Glutamatergic neuron (in vitro differentiated cells): ENCODE measurements at regions not wholly inside any gene's neighbourhood (a gene's known extent, or its start where the extent isn't known, plus 50 kb on each side); places are given as distances from the start of the nearest gene placed in this dataset.
"Not testable (repeated sequence)": the region's sequence is repeated elsewhere in the genome, so short reads cannot be mapped to it uniquely, and the experiment has no call there.

ENCODE experiments used
- DNase-seq: peaks from one replicate; pipeline ENCODE4 v3.0.0; 2022
- H3K27ac Mint-ChIP-seq: one replicate; pipeline ENCODE4 v1.8.0; 2020; ENCODE audit warnings: mild to moderate bottlenecking, mixed read lengths, inconsistent platforms; ENCODE audit not compliant: unreplicated experiment
- H3K27me3 Mint-ChIP-seq: one replicate; pipeline ENCODE4 v1.8.0; 2020; ENCODE audit warnings: mild to moderate bottlenecking, moderate library complexity, mixed read lengths, inconsistent platforms; ENCODE audit not compliant: unreplicated experiment
- H3K36me3 Mint-ChIP-seq: one replicate; pipeline ENCODE4 v1.8.0; 2020; ENCODE audit warnings: mild to moderate bottlenecking, mixed read lengths, inconsistent platforms; ENCODE audit not compliant: unreplicated experiment
- H3K4me1 Mint-ChIP-seq: one replicate; pipeline ENCODE4 v1.8.0; 2020; ENCODE audit warnings: mild to moderate bottlenecking, low read depth, mixed read lengths, inconsistent platforms; ENCODE audit not compliant: unreplicated experiment
- H3K4me3 Mint-ChIP-seq: one replicate; pipeline ENCODE4 v1.8.0; 2020; ENCODE audit warnings: mild to moderate bottlenecking, mixed read lengths, inconsistent platforms; ENCODE audit not compliant: unreplicated experiment
- H3K9me3 Mint-ChIP-seq: one replicate; pipeline ENCODE4 v1.8.0; 2020; ENCODE audit warnings: mild to moderate bottlenecking, moderate library complexity, mixed read lengths, inconsistent platforms; ENCODE audit not compliant: unreplicated experiment
- TF ChIP-seq, protein P1 (sequence below): fragments of 200-600 bp; sonication (generic); IDR thresholded peaks from one replicate; pipeline ENCODE4 v1.5.0; 2021; ENCODE audit not compliant: partially characterized antibody, unreplicated experiment

- no peak overlapping the region for H3K27ac Mint-ChIP-seq
- H3K27me3 Mint-ChIP-seq, result no peaks in the 10 kb centered on the region
- DNase-seq, result no peak
- H3K4me1 Mint-ChIP-seq, result no peaks in the 10 kb centered on the region
- H3K9me3 Mint-ChIP-seq, result no peaks in the 10 kb centered on the region
- H3K4me3 Mint-ChIP-seq, result no peak overlapping the region
- TF ChIP-seq, protein P1, sequence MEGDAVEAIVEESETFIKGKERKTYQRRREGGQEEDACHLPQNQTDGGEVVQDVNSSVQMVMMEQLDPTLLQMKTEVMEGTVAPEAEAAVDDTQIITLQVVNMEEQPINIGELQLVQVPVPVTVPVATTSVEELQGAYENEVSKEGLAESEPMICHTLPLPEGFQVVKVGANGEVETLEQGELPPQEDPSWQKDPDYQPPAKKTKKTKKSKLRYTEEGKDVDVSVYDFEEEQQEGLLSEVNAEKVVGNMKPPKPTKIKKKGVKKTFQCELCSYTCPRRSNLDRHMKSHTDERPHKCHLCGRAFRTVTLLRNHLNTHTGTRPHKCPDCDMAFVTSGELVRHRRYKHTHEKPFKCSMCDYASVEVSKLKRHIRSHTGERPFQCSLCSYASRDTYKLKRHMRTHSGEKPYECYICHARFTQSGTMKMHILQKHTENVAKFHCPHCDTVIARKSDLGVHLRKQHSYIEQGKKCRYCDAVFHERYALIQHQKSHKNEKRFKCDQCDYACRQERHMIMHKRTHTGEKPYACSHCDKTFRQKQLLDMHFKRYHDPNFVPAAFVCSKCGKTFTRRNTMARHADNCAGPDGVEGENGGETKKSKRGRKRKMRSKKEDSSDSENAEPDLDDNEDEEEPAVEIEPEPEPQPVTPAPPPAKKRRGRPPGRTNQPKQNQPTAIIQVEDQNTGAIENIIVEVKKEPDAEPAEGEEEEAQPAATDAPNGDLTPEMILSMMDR, result no peak
- H3K36me3 Mint-ChIP-seq, result no peaks in the 10 kb centered on the region
Measured at GRCh38 chr2:144625626-144626025, 105.7 kb upstream of the ZEB2 start.

DNA sequence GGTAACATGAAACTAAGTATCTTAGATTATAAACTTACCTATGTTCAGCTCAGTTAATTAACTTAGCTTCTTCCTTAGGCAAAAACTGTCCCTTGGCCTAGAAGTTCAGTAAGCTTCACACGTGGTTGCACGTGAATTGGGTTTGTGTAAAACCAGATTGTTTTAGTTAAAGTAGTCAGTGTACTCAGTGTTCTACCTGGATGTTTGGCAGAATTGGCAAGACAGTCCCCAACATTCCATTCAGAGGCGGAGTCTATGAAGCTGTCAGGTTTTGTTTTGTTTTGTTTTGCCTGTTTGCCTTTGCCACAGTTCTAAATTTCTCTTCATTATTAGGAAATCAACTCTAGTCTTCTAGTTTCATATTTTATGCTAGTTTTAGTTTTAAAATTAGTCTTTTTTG lies 105.3 kb upstream of the ZEB2 start:
- Mint-ChIP-seq H3K27me3 (no peaks in the 10 kb centered on the region), H3K4me3 (no peak overlapping the region), H3K36me3 (no peaks in the 10 kb centered on the region), H3K9me3 (no peaks in the 10 kb centered on the region), H3K4me1 (no peaks in the 10 kb centered on the region), H3K27ac (no peak overlapping the region)
- TF ChIP-seq, protein P1, result no peak
- DNase-seq, result no peak

- Mint-ChIP-seq H3K4me1 (no peaks in the 10 kb centered on the region), H3K36me3 (no peaks in the 10 kb centered on the region), H3K9me3 (no peaks in the 10 kb centered on the region), H3K4me3 (no peak overlapping the region), H3K27me3 (no peaks in the 10 kb centered on the region), H3K27ac (no peak overlapping the region)
- TF ChIP-seq, protein P1, result no peak
- no peak for DNase-seq
Measured at GRCh38 chr2:144624451-144624850, 104.5 kb upstream of the ZEB2 start.

- H3K36me3 Mint-ChIP-seq, H3K9me3 Mint-ChIP-seq, DNase-seq, H3K4me1 Mint-ChIP-seq, H3K27ac Mint-ChIP-seq, H3K4me3 Mint-ChIP-seq, H3K27me3 Mint-ChIP-seq: not testable (repeated sequence)
Measured at GRCh38 chr2:144622373-144622772, 102.5 kb upstream of the ZEB2 start.

DNA sequence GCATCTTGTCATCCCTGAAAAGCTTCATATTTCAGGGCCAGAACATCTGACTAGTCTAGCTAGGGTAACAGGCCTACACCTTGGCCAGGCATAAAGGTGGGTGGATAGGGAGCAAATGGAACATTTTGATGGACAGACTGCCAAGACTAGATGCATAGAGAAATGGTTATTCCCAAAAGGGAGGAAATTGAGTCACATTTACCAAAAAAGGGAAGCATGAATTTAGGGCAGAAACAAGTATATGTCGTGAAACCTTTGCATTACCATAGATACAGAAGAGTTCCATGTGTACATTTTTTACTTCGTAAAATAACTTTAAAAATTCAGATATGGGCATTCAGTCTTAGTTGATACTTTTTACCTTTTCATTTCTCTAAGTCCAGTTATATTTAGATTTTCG lies 101.3 kb upstream of the ZEB2 start:
- Mint-ChIP-seq H3K36me3 (no peaks in the 10 kb centered on the region), H3K4me3 (no peak overlapping the region), H3K9me3 (no peaks in the 10 kb centered on the region), H3K4me1 (no peaks in the 10 kb centered on the region), H3K27ac (no peak overlapping the region), H3K27me3 (peaks cover 3% of the 10 kb centered on the region)
- TF ChIP-seq, protein P1, result no peak
- no peak for DNase-seq

GRCh38 chr2:144619760-144620159 lies 99.8 kb upstream of the ZEB2 start:
- TF ChIP-seq, protein P1, result no peak
- Mint-ChIP-seq H3K27me3 (peaks cover 3% of the 10 kb centered on the region), H3K4me3 (no peak overlapping the region)

GRCh38 chr2:144617171-144617570 lies 97.3 kb upstream of the ZEB2 start:
- H3K27ac Mint-ChIP-seq, H3K27me3 Mint-ChIP-seq, H3K36me3 Mint-ChIP-seq, H3K4me1 Mint-ChIP-seq, H3K9me3 Mint-ChIP-seq, H3K4me3 Mint-ChIP-seq, DNase-seq: not testable (repeated sequence)

More at GRCh38 chr2:144619760-144620159, 99.8 kb upstream of the ZEB2 start:
- Mint-ChIP-seq H3K27ac (no peak overlapping the region), H3K36me3 (no peaks in the 10 kb centered on the region), H3K4me1 (no peaks in the 10 kb centered on the region), H3K9me3 (no peaks in the 10 kb centered on the region)
- no peak for DNase-seq
